H9 (cell line): ENCODE measurements at regions not wholly inside any gene's neighbourhood (a gene's known extent, or its start where the extent isn't known, plus 50 kb on each side); places are given as distances from the start of the nearest gene placed in this dataset.
A peak's percentile ranks its signal among the peaks of the same experiment; 100 is the strongest.

ENCODE experiments used
- DNase-seq: peaks from one replicate; pipeline ENCODE4 v3.0.0-alpha.2; 2017
- H2AFZ ChIP-seq: one replicate; pipeline ENCODE4 v1.6.1; 2013; ENCODE audit warnings: mild to moderate bottlenecking, low read length, control low read depth, moderate library complexity
- H2AK5ac ChIP-seq: 2 replicates; pipeline ENCODE4 v1.6.1; 2013; ENCODE audit warnings: low read length, control low read depth, mixed read lengths; ENCODE audit not compliant: insufficient read length
- H2BK120ac ChIP-seq: one replicate; pipeline ENCODE4 v1.6.1; 2013; ENCODE audit warnings: low read depth, mild to moderate bottlenecking, low read length, control low read depth, inconsistent platforms; ENCODE audit not compliant: poor library complexity, severe bottlenecking
- H2BK12ac ChIP-seq: 2 replicates; pipeline ENCODE4 v1.6.1; 2013; ENCODE audit warnings: low read length, control low read depth, mixed read lengths, low read depth; ENCODE audit not compliant: insufficient read length
- H2BK15ac ChIP-seq: 2 replicates; pipeline ENCODE4 v1.6.1; 2013; ENCODE audit warnings: low read depth, low read length, control low read depth
- H2BK20ac ChIP-seq: one replicate; pipeline ENCODE4 v1.6.1; 2013; ENCODE audit warnings: low read depth, mild to moderate bottlenecking, low read length, control low read depth, inconsistent platforms; ENCODE audit not compliant: poor library complexity, severe bottlenecking
- H2BK5ac ChIP-seq: 2 replicates; pipeline ENCODE4 v1.6.1; 2013; ENCODE audit warnings: low read length, control low read depth, mixed read lengths; ENCODE audit not compliant: insufficient read length
- H3K14ac ChIP-seq: 2 replicates; pipeline ENCODE4 v1.6.1; 2013; ENCODE audit warnings: low read length, control low read depth; ENCODE audit not compliant: insufficient read depth
- H3K18ac ChIP-seq: 2 replicates; pipeline ENCODE4 v1.6.1; 2013; ENCODE audit warnings: low read depth, mild to moderate bottlenecking, mixed read lengths, low read length, control low read depth; ENCODE audit not compliant: insufficient read length
- H3K23ac ChIP-seq: 2 replicates; pipeline ENCODE4 v1.6.1; 2013; ENCODE audit warnings: low read length, control low read depth, mixed read lengths, low read depth; ENCODE audit not compliant: insufficient read length
- H3K23me2 ChIP-seq: 2 replicates; pipeline ENCODE4 v1.6.1; 2013; ENCODE audit warnings: low read depth, mild to moderate bottlenecking, mixed read lengths, low read length, control low read depth; ENCODE audit not compliant: insufficient read length, poor library complexity, severe bottlenecking
- H3K27ac ChIP-seq: 2 replicates; pipeline ENCODE4 v1.5.1; 2013; ENCODE audit warnings: low read length, control low read depth, mixed read lengths, low read depth; ENCODE audit not compliant: insufficient read length
- H3K27me3 ChIP-seq: 2 replicates; pipeline ENCODE4 v1.6.1; 2013; ENCODE audit warnings: low read length, control low read depth, inconsistent platforms; ENCODE audit not compliant: insufficient read depth
- H3K4ac ChIP-seq: 2 replicates; pipeline ENCODE4 v1.6.1; 2013; ENCODE audit warnings: low read depth, mild to moderate bottlenecking, control low read depth, inconsistent platforms, low read length, moderate library complexity
- H3K4me1 ChIP-seq: 2 replicates; pipeline ENCODE4 v1.6.1; 2013; ENCODE audit warnings: low read length, control low read depth, inconsistent platforms; ENCODE audit not compliant: insufficient read depth
- H3K4me2 ChIP-seq: 2 replicates; pipeline ENCODE4 v1.6.1; 2013; ENCODE audit warnings: low read length, control low read depth, mixed read lengths; ENCODE audit not compliant: insufficient read length, insufficient read depth
- H3K56ac ChIP-seq: 2 replicates; pipeline ENCODE4 v1.6.1; 2013; ENCODE audit warnings: low read depth, mild to moderate bottlenecking, mixed read lengths, low read length, control low read depth; ENCODE audit not compliant: insufficient read length
- H3K79me1 ChIP-seq: 2 replicates; pipeline ENCODE4 v1.6.1; 2013; ENCODE audit warnings: low read depth, mild to moderate bottlenecking, moderate library complexity, low read length, control low read depth, inconsistent platforms; ENCODE audit not compliant: insufficient read depth, poor library complexity, severe bottlenecking
- H3K79me2 ChIP-seq: 2 replicates; pipeline ENCODE4 v1.6.1; 2013; ENCODE audit warnings: low read length, control low read depth, inconsistent platforms; ENCODE audit not compliant: insufficient read depth
- H3K9ac ChIP-seq: 2 replicates; pipeline ENCODE4 v1.6.1; 2013; ENCODE audit warnings: low read length, control low read depth, mixed read lengths; ENCODE audit not compliant: insufficient read length; ENCODE audit errors: extremely low read depth
- H3K9me3 ChIP-seq: one replicate; pipeline ENCODE4 v1.6.1; 2013; ENCODE audit warnings: low read depth, low read length, inconsistent platforms; ENCODE audit not compliant: control insufficient read depth
- H3T11ph ChIP-seq: one replicate; pipeline ENCODE4 v1.6.1; 2013; ENCODE audit warnings: mild to moderate bottlenecking, low read length, control low read depth, inconsistent platforms
- H4K20me1 ChIP-seq: one replicate; pipeline ENCODE4 v1.6.1; 2013; ENCODE audit not compliant: control insufficient read depth, insufficient read length, insufficient read depth
- H4K5ac ChIP-seq: 2 replicates; pipeline ENCODE4 v1.6.1; 2013; ENCODE audit warnings: low read depth, mild to moderate bottlenecking, mixed read lengths, low read length, control low read depth; ENCODE audit not compliant: insufficient read length
- H4K8ac ChIP-seq: replicated peaks from 2 replicates; pipeline ENCODE4 v1.6.1; 2013; ENCODE audit warnings: low read length, control low read depth, mixed read lengths, low read depth; ENCODE audit not compliant: insufficient read length
- H4K91ac ChIP-seq: 2 replicates; pipeline ENCODE4 v1.6.1; 2013; ENCODE audit warnings: low read depth, mild to moderate bottlenecking, moderate library complexity, mixed read lengths, low read length, control low read depth; ENCODE audit not compliant: insufficient read length
- H3K27ac Mint-ChIP-seq, 3 experiments: 2 replicates in 2 of 3; 3 replicates in 1 of 3; pipeline ENCODE4 v1.8.0; 2020 to 2021; ENCODE audit warnings: mixed read lengths in 3 of 3, mild to moderate bottlenecking in 1 of 3, moderate library complexity in 1 of 3
- H3K27me3 Mint-ChIP-seq: 2 replicates; pipeline ENCODE4 v1.8.0; 2021; ENCODE audit warnings: low read depth, mild to moderate bottlenecking, moderate library complexity, mixed read lengths
- H3K36me3 Mint-ChIP-seq, 3 experiments: 2 replicates in 2 of 3; 3 replicates in 1 of 3; pipeline ENCODE4 v1.8.0; 2020 to 2021; ENCODE audit warnings: low read depth in 3 of 3, mixed read lengths in 3 of 3; ENCODE audit not compliant: insufficient read depth in 1 of 3
- H3K4me1 Mint-ChIP-seq, 2 experiments: 2 replicates each; pipeline ENCODE4 v1.8.0; 2020; ENCODE audit warnings: mixed read lengths in 2 of 2
- H3K4me3 Mint-ChIP-seq, 2 experiments: 2 replicates in 1 of 2; 3 replicates in 1 of 2; pipeline ENCODE4 v1.8.0; 2020 to 2021; ENCODE audit warnings: mild to moderate bottlenecking in 2 of 2, mixed read lengths in 2 of 2, moderate library complexity in 1 of 2
- H3K9me3 Mint-ChIP-seq, 2 experiments: 2 replicates in 1 of 2; 3 replicates in 1 of 2; pipeline ENCODE4 v1.8.0; 2020; ENCODE audit warnings: mild to moderate bottlenecking in 2 of 2, mixed read lengths in 2 of 2, moderate library complexity in 1 of 2
- WGBS: extraction: QIAGEN DNeasy Blood & Tissue Kit; methylation state at CpG from one replicate; pipeline ENCODE4 v1.1.7; 2013; ENCODE audit warnings: missing lambda C conversion rate, low lambda C conversion rate, mixed read lengths; ENCODE audit not compliant: insufficient read length; ENCODE audit errors: extremely low coverage; 5-methylcytosine and 5-hydroxymethylcytosine counted together
- TF ChIP-seq, protein P1 (sequence below): fragments of 200-600 bp; sonication (generic); conservative IDR thresholded peaks from 3 replicates; pipeline ENCODE4 v1.8.0; 2021; ENCODE audit warnings: antibody characterized with exemption, mild to moderate bottlenecking

DNA sequence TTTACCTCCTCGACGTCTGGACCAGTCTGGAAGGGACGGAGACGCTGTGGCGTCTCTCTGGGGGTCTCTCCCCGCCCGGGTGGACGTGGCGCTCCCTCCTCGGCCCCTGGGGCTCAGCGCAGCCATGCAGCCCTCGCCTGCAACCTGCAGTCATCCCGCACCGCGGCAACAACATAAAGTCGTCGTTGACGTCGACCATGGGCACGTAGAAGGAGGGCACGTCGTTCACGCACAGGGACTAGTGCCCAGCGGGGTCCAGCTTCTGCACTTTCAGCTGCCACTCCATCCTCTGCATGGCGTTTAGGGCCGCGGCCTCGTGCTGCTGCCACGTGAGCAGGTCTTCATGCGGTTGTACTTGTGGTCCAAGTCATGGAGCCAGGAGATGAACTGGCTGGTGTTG, 889.6 kb upstream of the LRRTM1 start:
- Mint-ChIP-seq H3K4me3 (no peak overlapping the region), H3K9me3 (peaks cover 7 to 10% of the 10 kb centered on the region in 2 experiments; a peak in 2 of 5 replicates), H3K36me3 (peaks cover 0 to 7% (median 0%) of the 10 kb centered on the region in 3 experiments; a peak in 3 of 7 replicates), H3K27me3 (no peaks in the 10 kb centered on the region; the same call in 1 of the 2 replicates), H3K27ac (no peak overlapping the region), H3K4me1 (no peaks in the 10 kb centered on the region)
- H3K9ac ChIP-seq: no peak overlapping the region
- no peaks in the 10 kb centered on the region for H3K9me3 ChIP-seq
- H3K23me2 ChIP-seq: no peaks in the 10 kb centered on the region
- no peak overlapping the region for H2AFZ ChIP-seq
- H3K79me1 ChIP-seq: no peaks in the 10 kb centered on the region
- no peak overlapping the region for H2AK5ac ChIP-seq
- H2BK120ac ChIP-seq: no peak overlapping the region
- H4K91ac ChIP-seq: no peak overlapping the region
- no peak overlapping the region for H4K5ac ChIP-seq
- no peak overlapping the region for H3T11ph ChIP-seq
- peak overlapping the region; percentile 77; the same call in 1 of the 2 replicates for H3K14ac ChIP-seq
- H4K8ac ChIP-seq: no peak overlapping the region
- H2BK20ac ChIP-seq: no peak overlapping the region
- no peak for DNase-seq
- no peak overlapping the region for H3K18ac ChIP-seq
- no peaks in the 10 kb centered on the region for H4K20me1 ChIP-seq
- H2BK5ac ChIP-seq: no peak overlapping the region
- no peak overlapping the region for H3K23ac ChIP-seq
- no peak overlapping the region for H3K4me2 ChIP-seq
- no peak overlapping the region for H3K56ac ChIP-seq
- H2BK15ac ChIP-seq: no peak overlapping the region
- no CpG with 5 or more reads among the region's 30 CpGs for WGBS
- no peak overlapping the region for H2BK12ac ChIP-seq
- H3K4ac ChIP-seq: no peak overlapping the region
- TF ChIP-seq, protein P1, sequence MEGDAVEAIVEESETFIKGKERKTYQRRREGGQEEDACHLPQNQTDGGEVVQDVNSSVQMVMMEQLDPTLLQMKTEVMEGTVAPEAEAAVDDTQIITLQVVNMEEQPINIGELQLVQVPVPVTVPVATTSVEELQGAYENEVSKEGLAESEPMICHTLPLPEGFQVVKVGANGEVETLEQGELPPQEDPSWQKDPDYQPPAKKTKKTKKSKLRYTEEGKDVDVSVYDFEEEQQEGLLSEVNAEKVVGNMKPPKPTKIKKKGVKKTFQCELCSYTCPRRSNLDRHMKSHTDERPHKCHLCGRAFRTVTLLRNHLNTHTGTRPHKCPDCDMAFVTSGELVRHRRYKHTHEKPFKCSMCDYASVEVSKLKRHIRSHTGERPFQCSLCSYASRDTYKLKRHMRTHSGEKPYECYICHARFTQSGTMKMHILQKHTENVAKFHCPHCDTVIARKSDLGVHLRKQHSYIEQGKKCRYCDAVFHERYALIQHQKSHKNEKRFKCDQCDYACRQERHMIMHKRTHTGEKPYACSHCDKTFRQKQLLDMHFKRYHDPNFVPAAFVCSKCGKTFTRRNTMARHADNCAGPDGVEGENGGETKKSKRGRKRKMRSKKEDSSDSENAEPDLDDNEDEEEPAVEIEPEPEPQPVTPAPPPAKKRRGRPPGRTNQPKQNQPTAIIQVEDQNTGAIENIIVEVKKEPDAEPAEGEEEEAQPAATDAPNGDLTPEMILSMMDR: no peak
- no peaks in the 10 kb centered on the region for H3K4me1 ChIP-seq
- H3K79me2 ChIP-seq: no peaks in the 10 kb centered on the region
- H3K27me3 ChIP-seq: no peaks in the 10 kb centered on the region
- no peak overlapping the region for H3K27ac ChIP-seq
